ENCODE measurements at regions not wholly inside any gene's neighbourhood (a gene's known extent, or its start where the extent isn't known, plus 50 kb on each side); places are given as distances from the start of the nearest gene placed in this dataset.

- no peak overlapping the region for H3K56ac ChIP-seq (ENCODE audit: extremely low read depth, insufficient read depth, low read length)
- no peak overlapping the region for H3K14ac ChIP-seq (replicated peaks; ENCODE audit: low read depth, low read length)
- no peak overlapping the region for H3K9ac ChIP-seq (ENCODE audit: low read depth, low read length)
- H3K4ac ChIP-seq (ENCODE audit: low read depth, low read length): no peak overlapping the region
- no peak overlapping the region for H4K5ac ChIP-seq (ENCODE audit: low read depth, low read length)
- intact Hi-C loops (cut with micrococcal nuclease): no loop called here
- H2AFZ ChIP-seq (replicated peaks; ENCODE audit: low read length, poor library complexity): no peak overlapping the region
- no peak overlapping the region for H2AK5ac ChIP-seq (ENCODE audit: low read depth, low read length)
- POLR2A ChIA-PET (ENCODE audit: unreplicated experiment): no interaction called here
- H3K27me3 ChIP-seq (ENCODE audit: control insufficient read depth, insufficient read depth, low read length): no peaks in the 10 kb centered on the region
- H4K20me1 ChIP-seq (ENCODE audit: insufficient read depth, low read length): no peaks in the 10 kb centered on the region
- H3K79me1 ChIP-seq (ENCODE audit: low read depth in 1 of 2, low read length in 2 of 2): no peaks in the 10 kb centered on the region
- CTCF ChIA-PET: no interaction called here
- 80% methylated on average over 1 of the region's 4 CpGs; no CpG with 5 or more reads in 1 of the 2 experiments for WGBS, 2 experiments (ENCODE audit: extremely low coverage in 2 of 2, insufficient read length in 1 of 2)
- no peaks in the 10 kb centered on the region for H3K36me3 ChIP-seq (ENCODE audit: control insufficient read depth, insufficient read depth, low read length)
- no peak overlapping the region for H2BK120ac ChIP-seq (ENCODE audit: low read depth, low read length)
- DNase-seq (no peak), ATAC-seq (ENCODE audit: low read depth) (no peak)
- H3K4me1 ChIP-seq (ENCODE audit: control insufficient read depth, insufficient read depth, low read length): no peaks in the 10 kb centered on the region
- no peak overlapping the region for H4K8ac ChIP-seq (ENCODE audit: low read depth in 2 of 2, low read length in 2 of 2)
- no peak overlapping the region for H2AK9ac ChIP-seq (replicated peaks; ENCODE audit: low read depth, low read length, poor library complexity)
- TF ChIP-seq MXI1 (IDR thresholded peaks at IDR 0.05; ENCODE audit: borderline replicate concordance, low read depth, low read length) (no peak), RAD21 (IDR thresholded peaks at IDR 0.05; ENCODE audit: low read length) (no peak), ELK1 (IDR thresholded peaks at IDR 0.05; ENCODE audit: borderline replicate concordance, low read depth, low read length) (no peak), SMC3 (IDR thresholded peaks at IDR 0.05; ENCODE audit: low read depth, low read length) (no peak), CEBPB (IDR thresholded peaks at IDR 0.05; ENCODE audit: low read depth, low read length) (no peak), MAZ (IDR thresholded peaks at IDR 0.05; ENCODE audit: borderline replicate concordance, low read depth, low read length) (no peak), USF2 (IDR thresholded peaks at IDR 0.05; ENCODE audit: low read depth, low read length) (no peak), RCOR1 (IDR thresholded peaks at IDR 0.05; ENCODE audit: insufficient replicate concordance, low read length) (no peak), CTCF (conservative IDR thresholded peaks at IDR 0.05; ENCODE audit: low read depth, low read length) (no peak), BHLHE40 (IDR thresholded peaks at IDR 0.05; ENCODE audit: low read depth, low read length) (no peak), POLR2A (IDR thresholded peaks at IDR 0.05; ENCODE audit: low read depth, low read length) (no peak)
- no peak overlapping the region for H3K18ac ChIP-seq (ENCODE audit: low read depth, low read length)
- H2BK20ac ChIP-seq (ENCODE audit: low read depth, low read length): no peak overlapping the region
- no peaks in the 10 kb centered on the region for H3K9me1 ChIP-seq (ENCODE audit: insufficient read depth, low read length)
- H2BK15ac ChIP-seq (ENCODE audit: low read depth, low read length): no peak overlapping the region
- no peak overlapping the region for H3K27ac ChIP-seq (ENCODE audit: insufficient read depth, low read length)
- dilution Hi-C loops (cut with HindIII; ENCODE audit: low sequenced_read_pairs, unreplicated experiment): no loop called here
- in situ Hi-C loops (cut with MboI; ENCODE audit: low sequenced_read_pairs): no loop called here
- no TSS peak for BruUV-seq (replicated peaks)
- no peak overlapping the region for H4K91ac ChIP-seq (ENCODE audit: insufficient read depth, low read depth, low read length)
- H3K4me3 ChIP-seq (ENCODE audit: insufficient read depth, low read depth, low read length): no peak overlapping the region
- H3K23ac ChIP-seq (ENCODE audit: low read depth, low read length): no peak overlapping the region
- no peak overlapping the region for H3K4me2 ChIP-seq (ENCODE audit: low read depth, low read length)
- no peaks in the 10 kb centered on the region for H3K9me3 ChIP-seq (ENCODE audit: control insufficient read depth, insufficient read depth, low read length)
- no peak overlapping the region for H2BK5ac ChIP-seq (ENCODE audit: low read depth, low read length, poor library complexity, severe bottlenecking)
These were observed 1498.2 kb upstream of the TENM3 start for GRCh38 chr4:180745019-180745418.

Data from IMR-90 (cell line).